ENCODE measurements at regions not wholly inside any gene's neighbourhood (a gene's known extent, or its start where the extent isn't known, plus 50 kb on each side); places are given as distances from the start of the nearest gene placed in this dataset.

DNA sequence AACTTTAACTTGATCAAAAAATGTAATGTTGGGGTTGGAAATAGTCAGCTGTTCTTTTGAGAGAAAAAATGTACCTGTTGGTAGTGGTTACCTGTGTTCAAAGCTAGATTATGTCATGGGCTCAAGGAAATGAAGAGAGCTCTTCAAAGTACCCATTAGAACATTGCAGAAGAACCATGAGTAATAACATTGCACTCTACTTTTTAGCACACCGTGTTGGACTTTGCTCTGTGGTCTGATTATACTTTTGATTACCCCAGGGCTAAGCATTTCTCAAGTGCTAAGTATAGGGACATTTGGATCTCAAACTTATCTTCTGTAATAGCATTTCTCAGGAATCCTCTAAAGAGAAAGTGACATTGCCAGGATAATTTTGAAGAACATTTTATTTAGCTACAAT is 1122.8 kb upstream of the CELF4 start:
- TF ChIP-seq, protein P1, sequence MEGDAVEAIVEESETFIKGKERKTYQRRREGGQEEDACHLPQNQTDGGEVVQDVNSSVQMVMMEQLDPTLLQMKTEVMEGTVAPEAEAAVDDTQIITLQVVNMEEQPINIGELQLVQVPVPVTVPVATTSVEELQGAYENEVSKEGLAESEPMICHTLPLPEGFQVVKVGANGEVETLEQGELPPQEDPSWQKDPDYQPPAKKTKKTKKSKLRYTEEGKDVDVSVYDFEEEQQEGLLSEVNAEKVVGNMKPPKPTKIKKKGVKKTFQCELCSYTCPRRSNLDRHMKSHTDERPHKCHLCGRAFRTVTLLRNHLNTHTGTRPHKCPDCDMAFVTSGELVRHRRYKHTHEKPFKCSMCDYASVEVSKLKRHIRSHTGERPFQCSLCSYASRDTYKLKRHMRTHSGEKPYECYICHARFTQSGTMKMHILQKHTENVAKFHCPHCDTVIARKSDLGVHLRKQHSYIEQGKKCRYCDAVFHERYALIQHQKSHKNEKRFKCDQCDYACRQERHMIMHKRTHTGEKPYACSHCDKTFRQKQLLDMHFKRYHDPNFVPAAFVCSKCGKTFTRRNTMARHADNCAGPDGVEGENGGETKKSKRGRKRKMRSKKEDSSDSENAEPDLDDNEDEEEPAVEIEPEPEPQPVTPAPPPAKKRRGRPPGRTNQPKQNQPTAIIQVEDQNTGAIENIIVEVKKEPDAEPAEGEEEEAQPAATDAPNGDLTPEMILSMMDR (IDR thresholded peaks at IDR 0.05; ENCODE audit: insufficient read depth, low read length, severe bottlenecking) = no peak
- no peak for FAIRE-seq
- Histone ChIP-seq H3K4me3 (ENCODE audit: low read depth, low read length) (no peak overlapping the region), H3K27me3 (ENCODE audit: control insufficient read depth, insufficient read depth, low read length) (no peaks in the 10 kb centered on the region), H3K36me3 (ENCODE audit: control insufficient read depth, insufficient read depth, low read length) (no peaks in the 10 kb centered on the region)
- DNase-seq (ENCODE audit: low read depth) = peak; percentile 17

DNA sequence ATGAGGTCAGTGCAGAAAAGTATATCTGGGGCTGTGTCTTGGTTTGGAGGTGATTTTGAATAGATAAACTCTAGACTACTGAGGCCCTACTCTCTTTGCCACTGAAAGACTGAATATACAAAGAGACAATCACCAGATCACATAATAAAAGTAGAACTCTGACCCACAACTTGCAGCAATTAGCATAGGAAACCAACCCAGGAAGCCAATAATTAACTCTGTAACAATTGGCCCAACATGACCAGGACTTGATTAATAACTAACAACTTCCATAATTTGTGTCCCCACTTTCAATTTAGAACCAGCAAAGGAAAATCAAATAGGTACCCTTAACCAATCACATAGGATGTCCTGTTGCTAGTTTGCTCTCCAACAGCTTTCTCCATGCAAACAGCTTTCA is 1104.9 kb upstream of the CELF4 start:
- H3K36me3 ChIP-seq (ENCODE audit: control insufficient read depth, insufficient read depth, low read length) = no peaks in the 10 kb centered on the region
- TF ChIP-seq, protein P1 (IDR thresholded peaks at IDR 0.05; ENCODE audit: insufficient read depth, low read length, severe bottlenecking) = no peak
- H3K4me3 ChIP-seq (ENCODE audit: low read depth, low read length) = no peak overlapping the region
- FAIRE-seq (no peak), DNase-seq (ENCODE audit: low read depth) (no peak)
- no peaks in the 10 kb centered on the region for H3K27me3 ChIP-seq (ENCODE audit: control insufficient read depth, insufficient read depth, low read length)

DNA sequence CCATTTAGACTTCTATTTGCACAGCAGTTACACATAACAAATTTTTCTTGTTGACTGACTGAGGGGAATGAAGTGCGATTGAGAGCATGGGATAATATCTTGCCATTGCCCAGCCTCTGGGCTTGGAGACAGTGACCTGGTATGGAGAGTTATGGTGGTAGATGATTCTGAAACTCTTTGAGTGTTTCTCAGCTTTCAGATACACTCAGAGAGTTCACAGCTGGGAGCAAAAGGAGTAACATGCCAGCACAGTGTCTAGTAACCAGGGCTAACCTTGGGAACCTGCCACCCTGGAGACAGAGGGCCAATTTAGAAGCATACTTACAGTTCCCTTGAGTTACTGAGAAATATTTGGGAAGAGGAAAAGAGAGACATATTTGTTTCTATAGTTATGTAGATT is 1099.3 kb upstream of the CELF4 start:
- no peaks in the 10 kb centered on the region for H3K36me3 ChIP-seq (ENCODE audit: control insufficient read depth, insufficient read depth, low read length)
- H3K27me3 ChIP-seq (ENCODE audit: control insufficient read depth, insufficient read depth, low read length) = no peaks in the 10 kb centered on the region
- no peak for DNase-seq (ENCODE audit: low read depth)
- TF ChIP-seq, protein P1 (IDR thresholded peaks at IDR 0.05; ENCODE audit: insufficient read depth, low read length, severe bottlenecking) = no peak
- H3K4me3 ChIP-seq (ENCODE audit: low read depth, low read length) = no peak overlapping the region
- no peak for FAIRE-seq

- Histone ChIP-seq H3K27me3 (ENCODE audit: control insufficient read depth, insufficient read depth, low read length) (no peaks in the 10 kb centered on the region), H3K36me3 (ENCODE audit: control insufficient read depth, insufficient read depth, low read length) (no peaks in the 10 kb centered on the region), H3K4me3 (ENCODE audit: low read depth, low read length) (no peak overlapping the region)
- TF ChIP-seq, protein P1 (IDR thresholded peaks at IDR 0.05; ENCODE audit: insufficient read depth, low read length, severe bottlenecking) = no peak
- no peak for DNase-seq (ENCODE audit: low read depth)
- no peak for FAIRE-seq
Measured at GRCh38 chr18:38663682-38664081, 1098.1 kb upstream of the CELF4 start.

GRCh38 chr18:38663270-38663669 is 1097.7 kb upstream of the CELF4 start:
- TF ChIP-seq, protein P1 (IDR thresholded peaks at IDR 0.05; ENCODE audit: insufficient read depth, low read length, severe bottlenecking) = no peak
- no peaks in the 10 kb centered on the region for H3K36me3 ChIP-seq (ENCODE audit: control insufficient read depth, insufficient read depth, low read length)
- H3K27me3 ChIP-seq (ENCODE audit: control insufficient read depth, insufficient read depth, low read length) = no peaks in the 10 kb centered on the region
- DNase-seq (ENCODE audit: low read depth) = no peak
- no peak overlapping the region for H3K4me3 ChIP-seq (ENCODE audit: low read depth, low read length)
- FAIRE-seq = no peak

DNA sequence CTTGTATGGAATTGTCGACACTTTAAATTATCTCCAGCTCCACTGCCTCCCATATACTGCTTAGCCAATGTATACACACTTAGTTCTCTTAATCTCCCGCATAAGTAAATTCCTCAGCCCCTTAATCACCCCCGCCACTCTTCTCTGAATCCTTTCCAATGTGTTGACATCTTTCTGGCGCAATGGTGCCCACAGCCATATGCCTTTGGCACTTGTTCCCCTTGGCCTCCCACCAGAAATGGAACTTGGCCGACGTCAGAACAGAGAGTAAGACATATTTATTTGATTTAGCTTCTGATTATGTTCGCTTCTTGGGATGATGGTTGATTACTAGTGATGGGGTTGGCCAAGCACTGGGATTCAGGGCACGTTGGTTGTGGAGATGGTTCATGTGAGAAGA is 1089.3 kb upstream of the CELF4 start:
- peaks cover 2% of the 10 kb centered on the region for H3K27me3 ChIP-seq (ENCODE audit: control insufficient read depth, insufficient read depth, low read length)
- TF ChIP-seq, protein P1 (IDR thresholded peaks at IDR 0.05; ENCODE audit: insufficient read depth, low read length, severe bottlenecking) = no peak
- no peak overlapping the region for H3K4me3 ChIP-seq (ENCODE audit: low read depth, low read length)
- H3K36me3 ChIP-seq (ENCODE audit: control insufficient read depth, insufficient read depth, low read length) = no peaks in the 10 kb centered on the region
- FAIRE-seq = no peak
- no peak for DNase-seq (ENCODE audit: low read depth)

Measured in bronchial epithelial cell (primary cell).